Keratinocyte (primary cell): ENCODE measurements at regions not wholly inside any gene's neighbourhood (a gene's known extent, or its start where the extent isn't known, plus 50 kb on each side); places are given as distances from the start of the nearest gene placed in this dataset.

ENCODE experiments used
- EZH2 ChIP-seq: IDR thresholded peaks from one replicate; pipeline ENCODE4 v1.6.1; 2012; ENCODE audit warnings: inconsistent platforms, mild to moderate bottlenecking, low read length, moderate library complexity
- TF ChIP-seq, protein P1 (sequence below), 3 experiments: IDR thresholded peaks in 1 of 3; conservative IDR thresholded peaks in 1 of 3; optimal IDR thresholded peaks in 1 of 3; 2 replicates in 2 of 3; 3 replicates in 1 of 3; pipeline versions ENCODE3 to v1.5.1; 2011; ENCODE audit warnings: low read length in 3 of 3, mild to moderate bottlenecking in 3 of 3, moderate library complexity in 2 of 3, control low read depth in 1 of 3, inconsistent platforms in 1 of 3; ENCODE audit not compliant: insufficient read depth in 2 of 3; ENCODE audit errors: extremely low read depth in 1 of 3

DNA sequence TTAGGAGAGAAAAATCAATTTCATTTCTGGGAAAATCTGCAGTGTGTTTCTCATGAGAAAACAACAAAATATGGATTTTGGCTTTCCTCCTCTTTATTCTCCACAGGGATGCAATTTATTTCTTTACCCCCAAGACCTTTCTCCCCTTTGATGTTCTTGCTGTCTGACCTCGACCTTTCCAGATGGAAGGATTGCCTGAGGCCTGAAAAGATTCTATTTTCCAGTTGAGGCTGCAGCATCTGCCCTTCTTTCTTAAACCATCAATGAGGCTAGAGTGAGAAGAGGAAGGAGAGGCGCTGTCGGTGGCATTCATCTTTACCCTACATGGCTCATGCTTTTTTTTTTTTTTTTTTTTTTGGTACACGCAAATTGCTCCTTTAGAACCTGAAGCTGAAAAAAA lies 344.2 kb upstream of the BTBD3 start:
- TF ChIP-seq EZH2: no peak
- TF ChIP-seq, protein P1, sequence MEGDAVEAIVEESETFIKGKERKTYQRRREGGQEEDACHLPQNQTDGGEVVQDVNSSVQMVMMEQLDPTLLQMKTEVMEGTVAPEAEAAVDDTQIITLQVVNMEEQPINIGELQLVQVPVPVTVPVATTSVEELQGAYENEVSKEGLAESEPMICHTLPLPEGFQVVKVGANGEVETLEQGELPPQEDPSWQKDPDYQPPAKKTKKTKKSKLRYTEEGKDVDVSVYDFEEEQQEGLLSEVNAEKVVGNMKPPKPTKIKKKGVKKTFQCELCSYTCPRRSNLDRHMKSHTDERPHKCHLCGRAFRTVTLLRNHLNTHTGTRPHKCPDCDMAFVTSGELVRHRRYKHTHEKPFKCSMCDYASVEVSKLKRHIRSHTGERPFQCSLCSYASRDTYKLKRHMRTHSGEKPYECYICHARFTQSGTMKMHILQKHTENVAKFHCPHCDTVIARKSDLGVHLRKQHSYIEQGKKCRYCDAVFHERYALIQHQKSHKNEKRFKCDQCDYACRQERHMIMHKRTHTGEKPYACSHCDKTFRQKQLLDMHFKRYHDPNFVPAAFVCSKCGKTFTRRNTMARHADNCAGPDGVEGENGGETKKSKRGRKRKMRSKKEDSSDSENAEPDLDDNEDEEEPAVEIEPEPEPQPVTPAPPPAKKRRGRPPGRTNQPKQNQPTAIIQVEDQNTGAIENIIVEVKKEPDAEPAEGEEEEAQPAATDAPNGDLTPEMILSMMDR (optimal IDR thresholded peaks at IDR 0.05 in 1 of 3, IDR thresholded peaks at IDR 0.05 in 1 of 3, conservative IDR thresholded peaks at IDR 0.05 in 1 of 3; ENCODE audit: extremely low read depth in 1 of 3, insufficient read depth in 2 of 3, low read length in 3 of 3): no peak
